ENCODE measurements at regions not wholly inside any gene's neighbourhood (a gene's known extent, or its start where the extent isn't known, plus 50 kb on each side); places are given as distances from the start of the nearest gene placed in this dataset.

- DNase-seq (ENCODE audit: extremely low read depth in 1 of 2, low read depth in 1 of 2) = no peak
These were observed 2092.4 kb upstream of the TENM3 start for GRCh38 chr4:180150818-180151217.

GRCh38 chr4:180152831-180153230, 2090.4 kb upstream of the TENM3 start:
- no peak for DNase-seq (ENCODE audit: extremely low read depth in 1 of 2, low read depth in 1 of 2)

GRCh38 chr4:180153587-180153986, 2089.6 kb upstream of the TENM3 start:
- DNase-seq (ENCODE audit: extremely low read depth in 1 of 2, low read depth in 1 of 2) = no peak

DNA sequence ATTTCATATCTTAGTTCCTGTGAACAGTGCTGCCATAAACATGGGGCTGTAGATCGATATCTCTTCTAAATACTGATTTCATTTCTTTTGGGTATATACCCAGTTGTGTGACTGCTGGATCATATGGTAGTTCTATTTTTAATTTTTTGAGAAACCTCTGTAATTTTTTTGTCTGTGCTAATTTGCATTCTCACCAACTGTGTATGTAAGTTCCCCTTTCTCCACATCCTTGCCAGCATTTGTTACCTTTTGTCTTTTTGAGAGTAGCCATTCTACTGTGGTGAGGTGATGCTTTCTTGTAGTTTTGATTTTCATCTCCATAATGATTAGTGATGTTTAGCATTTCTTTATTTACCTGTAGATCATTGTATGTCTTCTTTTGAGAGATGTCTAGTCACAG, 2086.5 kb upstream of the TENM3 start:
- DNase-seq (ENCODE audit: extremely low read depth in 1 of 2, low read depth in 1 of 2) = no peak

DNA sequence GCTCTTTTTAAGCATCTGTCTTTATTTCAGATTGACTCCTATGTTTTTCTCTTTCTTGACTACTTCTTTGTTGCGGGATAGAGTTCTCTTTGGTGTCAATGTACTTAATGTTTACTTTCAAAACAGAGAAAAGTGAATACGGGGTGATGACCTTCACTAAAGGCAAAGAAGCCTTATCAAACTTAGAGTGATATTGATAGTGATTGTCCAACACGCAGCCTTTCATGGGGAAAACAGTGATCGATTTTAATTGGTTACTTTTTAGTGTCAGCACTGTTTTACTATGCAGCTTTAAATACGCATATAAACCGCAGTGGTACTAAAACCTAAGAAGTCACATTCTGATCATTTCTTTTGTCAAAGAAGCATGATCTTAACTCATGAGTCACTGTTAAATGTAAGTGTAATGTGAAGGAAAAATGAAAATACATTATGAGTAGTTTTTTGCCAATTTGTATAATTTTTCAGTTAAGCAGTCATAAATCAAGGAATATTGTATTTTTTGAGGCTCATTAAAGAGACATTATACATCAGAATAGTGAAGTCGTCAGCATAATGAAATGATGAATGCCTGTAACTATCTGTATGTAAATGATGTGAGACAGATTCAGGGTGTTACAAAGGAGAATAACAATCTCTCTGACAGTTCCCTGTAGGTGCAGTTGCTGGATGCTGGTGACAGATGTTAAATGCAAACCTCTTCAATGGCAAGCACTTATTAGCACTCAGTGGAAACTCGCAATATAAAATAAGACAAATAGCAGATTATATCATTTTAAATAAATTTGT, 2082.8 kb upstream of the TENM3 start:
- DNase-seq (ENCODE audit: extremely low read depth in 1 of 2, low read depth in 1 of 2) = no peak

DNA sequence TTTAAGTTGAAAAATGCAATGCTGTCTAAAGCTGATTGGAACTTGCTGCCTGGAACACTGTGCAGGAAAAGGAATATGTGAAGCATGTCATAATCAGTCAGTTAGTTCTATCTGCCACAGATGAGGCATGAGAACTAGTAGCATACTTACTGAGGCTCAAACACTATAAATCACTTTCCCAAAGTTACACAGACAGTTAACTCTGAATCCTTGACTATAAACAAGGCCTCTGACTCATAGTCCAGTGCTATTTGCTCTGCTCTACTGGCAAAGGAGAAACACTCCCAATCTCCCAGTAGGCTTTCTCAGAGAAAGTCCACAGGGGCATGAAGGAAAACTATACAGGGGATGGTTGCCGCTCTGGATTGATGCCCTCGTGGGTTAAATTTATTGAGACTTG, 2078.4 kb upstream of the TENM3 start:
- no peak for DNase-seq (ENCODE audit: extremely low read depth in 1 of 2, low read depth in 1 of 2)

- no peak for DNase-seq (ENCODE audit: extremely low read depth in 1 of 2, low read depth in 1 of 2)
These were observed 2073.8 kb upstream of the TENM3 start for GRCh38 chr4:180169394-180169793.

DNA sequence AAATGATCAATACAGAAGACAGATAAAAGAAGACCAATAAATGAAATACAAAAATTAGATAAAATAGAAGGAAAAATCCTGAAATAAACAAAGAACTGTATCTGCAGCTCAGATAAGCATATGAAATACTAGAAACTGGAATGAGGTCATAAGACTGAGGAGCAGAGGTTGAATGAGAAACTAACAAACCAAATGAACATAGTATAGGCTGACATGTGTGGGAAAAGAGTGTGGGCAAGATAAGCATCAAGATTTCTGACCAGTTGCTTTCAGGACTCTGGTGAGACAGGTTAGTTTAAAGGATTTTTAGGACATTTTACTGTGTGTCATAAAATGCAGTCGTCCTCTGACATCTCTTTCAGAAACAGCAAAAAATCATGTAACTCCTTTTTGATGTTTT, 2073.2 kb upstream of the TENM3 start:
- DNase-seq (ENCODE audit: extremely low read depth in 1 of 2, low read depth in 1 of 2) = no peak

- DNase-seq (ENCODE audit: extremely low read depth in 1 of 2, low read depth in 1 of 2) = no peak
These were observed 2064.1 kb upstream of the TENM3 start for GRCh38 chr4:180179146-180179545.

DNA sequence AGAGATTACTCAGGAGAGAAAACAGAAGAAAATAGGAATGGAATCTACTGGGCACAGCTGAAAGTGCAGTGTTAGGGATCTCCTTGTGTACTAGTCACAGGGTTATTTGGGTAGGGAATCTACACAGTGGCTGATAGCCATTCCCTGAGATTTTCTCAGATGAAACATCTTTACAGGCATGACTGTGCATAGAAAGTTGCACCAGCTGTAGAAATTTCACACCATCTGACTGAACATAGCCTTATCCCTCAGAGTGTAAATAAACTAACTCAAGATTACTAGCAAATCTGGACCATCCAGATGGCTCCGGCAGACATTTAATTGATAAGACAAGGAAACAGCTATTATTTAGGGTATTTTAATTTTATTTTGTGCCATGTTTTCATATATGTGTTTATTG, 2053.5 kb upstream of the TENM3 start:
- DNase-seq (ENCODE audit: extremely low read depth in 1 of 2, low read depth in 1 of 2) = no peak

GRCh38 chr4:180190382-180190781, 2052.8 kb upstream of the TENM3 start:
- DNase-seq (ENCODE audit: extremely low read depth in 1 of 2, low read depth in 1 of 2) = no peak

DNA sequence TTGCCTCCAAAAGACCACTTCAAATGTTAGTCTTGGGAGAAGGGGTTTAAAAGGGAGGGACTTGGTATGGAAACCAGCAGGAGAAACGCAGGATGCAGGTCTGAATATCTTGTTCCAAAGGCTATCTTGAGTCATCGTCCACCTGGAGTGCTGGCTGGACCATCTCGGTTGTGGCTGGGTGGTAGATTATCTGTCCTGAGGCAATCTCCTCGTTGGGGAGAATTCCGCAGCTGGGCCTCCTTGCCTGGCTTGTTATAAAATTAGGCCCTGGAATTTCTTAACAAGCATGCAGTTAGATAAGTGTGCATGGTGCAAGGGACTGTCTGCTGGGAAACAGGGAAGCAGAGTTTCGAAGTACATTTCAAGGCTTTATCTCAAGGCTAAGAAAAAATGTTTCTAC, 2045.7 kb upstream of the TENM3 start:
- no peak for DNase-seq (ENCODE audit: extremely low read depth in 1 of 2, low read depth in 1 of 2)

- no peak for DNase-seq (ENCODE audit: extremely low read depth in 1 of 2, low read depth in 1 of 2)
These were observed 2039.9 kb upstream of the TENM3 start for GRCh38 chr4:180203349-180203748.

DNA sequence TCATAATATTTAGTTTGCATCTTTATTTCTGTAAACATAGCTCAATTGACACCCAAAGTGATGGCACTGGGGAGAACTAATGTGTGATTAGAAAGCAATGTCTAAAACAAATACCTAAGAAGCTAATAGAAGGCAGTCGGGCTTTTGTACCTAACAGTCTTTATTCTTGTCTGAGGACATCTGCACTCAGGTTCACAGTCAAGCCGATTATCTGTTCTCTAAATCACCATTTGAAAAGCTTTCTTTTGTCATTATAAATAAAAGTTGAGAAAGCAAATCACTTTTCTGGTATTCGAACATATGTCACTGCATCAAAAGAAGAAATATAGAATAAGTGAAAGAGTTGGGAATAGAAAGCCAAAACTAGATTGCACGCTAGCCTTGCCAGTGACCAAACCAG, 2037.9 kb upstream of the TENM3 start:
- DNase-seq (ENCODE audit: extremely low read depth in 1 of 2, low read depth in 1 of 2) = no peak

GRCh38 chr4:180207921-180208320, 2035.3 kb upstream of the TENM3 start:
- DNase-seq (ENCODE audit: extremely low read depth in 1 of 2, low read depth in 1 of 2) = no peak

DNA sequence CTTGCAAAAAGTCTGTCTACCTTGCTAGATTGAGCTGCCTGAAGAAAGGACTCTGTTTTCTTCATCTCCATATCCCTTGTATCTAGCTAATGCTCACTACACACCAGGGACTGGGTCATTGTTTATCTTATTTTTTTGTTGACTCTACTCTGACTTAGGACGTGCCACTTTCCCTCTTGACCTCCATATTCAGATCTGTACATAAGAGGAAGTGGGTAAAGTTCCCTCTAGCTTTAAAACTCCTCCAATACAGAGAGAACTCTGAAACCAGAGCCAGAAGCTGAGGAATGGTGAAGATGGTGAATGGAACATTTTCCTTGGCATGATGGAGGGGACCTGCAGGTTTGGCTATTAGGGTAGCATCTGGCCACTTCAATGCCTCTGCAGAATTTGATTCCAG, 2026.1 kb upstream of the TENM3 start:
- no peak for DNase-seq (ENCODE audit: extremely low read depth in 1 of 2, low read depth in 1 of 2)

DNA sequence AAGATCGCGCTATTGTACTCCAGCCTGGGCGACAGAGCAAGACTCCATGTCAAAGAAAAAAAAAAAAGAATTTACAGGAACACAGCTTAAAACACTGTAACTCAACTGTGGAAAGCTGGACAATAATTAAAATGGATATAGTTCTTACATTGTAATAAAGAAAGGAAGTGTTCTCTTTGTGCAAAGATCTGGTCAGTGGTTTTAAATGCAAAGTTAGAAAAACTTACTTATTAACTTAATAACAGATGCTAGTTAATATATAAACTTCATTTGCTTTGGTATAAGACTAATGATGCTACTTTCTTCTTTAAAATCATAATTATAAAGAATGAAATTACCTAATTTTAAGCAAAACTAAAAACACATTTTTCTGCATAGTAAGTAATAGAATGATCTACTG, 2024.1 kb upstream of the TENM3 start:
- DNase-seq (ENCODE audit: extremely low read depth in 1 of 2, low read depth in 1 of 2) = no peak

DNA sequence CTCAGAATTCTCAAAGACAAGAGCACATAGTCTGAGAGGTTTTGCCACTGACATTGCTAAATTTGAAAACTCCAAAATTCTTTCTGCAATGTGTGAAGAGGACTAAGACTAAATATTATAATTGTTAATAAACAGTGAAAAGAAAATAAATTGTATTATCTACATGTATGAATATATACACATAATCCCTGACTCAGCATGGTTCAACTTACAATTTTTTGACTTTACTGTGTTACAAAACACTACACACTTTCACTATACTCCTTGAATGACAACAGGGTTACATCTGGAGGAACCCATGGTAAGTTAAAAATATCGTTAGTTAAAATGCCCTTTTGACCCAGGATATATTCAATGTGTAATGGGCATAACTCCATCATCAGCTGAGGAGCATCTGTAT, 2017.2 kb upstream of the TENM3 start:
- DNase-seq (ENCODE audit: extremely low read depth in 1 of 2, low read depth in 1 of 2) = no peak

DNA sequence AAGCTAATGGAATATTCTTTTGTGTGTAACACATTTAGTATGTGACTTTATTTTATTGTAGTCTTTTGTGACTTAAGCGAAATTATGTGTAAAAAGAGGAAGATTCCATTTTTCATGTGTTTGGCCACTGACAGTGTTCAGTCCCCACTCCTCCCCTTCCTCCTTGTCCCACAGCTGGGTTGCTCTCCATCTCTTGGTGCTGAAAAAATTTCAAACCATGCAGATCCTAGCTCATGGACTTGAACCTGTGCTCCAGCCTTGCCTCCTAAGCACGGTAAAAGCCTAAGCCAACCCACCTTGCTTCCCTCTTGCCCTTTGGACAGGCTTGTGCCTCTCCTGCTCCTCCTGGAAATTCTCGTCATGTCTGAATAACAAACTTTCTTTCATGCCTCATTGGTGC, 2008.5 kb upstream of the TENM3 start:
- no peak for DNase-seq (ENCODE audit: extremely low read depth in 1 of 2, low read depth in 1 of 2)

- no peak for DNase-seq (ENCODE audit: extremely low read depth in 1 of 2, low read depth in 1 of 2)
These were observed 2002.5 kb upstream of the TENM3 start for GRCh38 chr4:180240670-180241069.

DNA sequence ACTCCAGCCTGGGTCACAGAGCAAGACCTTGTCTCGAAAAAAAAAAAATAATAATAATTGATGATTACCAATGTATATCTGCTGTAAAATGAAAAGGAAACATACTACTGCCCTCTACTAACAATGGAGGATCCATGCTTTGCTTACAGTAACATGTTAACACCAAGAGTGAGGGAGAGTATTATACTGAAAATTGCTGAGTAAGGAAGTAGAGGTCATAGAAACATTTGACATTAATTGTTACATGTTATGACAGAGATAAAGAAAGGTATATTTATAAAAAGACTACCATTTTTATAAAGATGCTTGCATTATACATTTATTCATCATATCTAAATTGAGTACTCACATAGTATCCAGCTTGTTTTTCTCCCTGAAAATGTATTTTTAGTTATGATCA, 1989.8 kb upstream of the TENM3 start:
- no peak for DNase-seq (ENCODE audit: extremely low read depth in 1 of 2, low read depth in 1 of 2)

DNA sequence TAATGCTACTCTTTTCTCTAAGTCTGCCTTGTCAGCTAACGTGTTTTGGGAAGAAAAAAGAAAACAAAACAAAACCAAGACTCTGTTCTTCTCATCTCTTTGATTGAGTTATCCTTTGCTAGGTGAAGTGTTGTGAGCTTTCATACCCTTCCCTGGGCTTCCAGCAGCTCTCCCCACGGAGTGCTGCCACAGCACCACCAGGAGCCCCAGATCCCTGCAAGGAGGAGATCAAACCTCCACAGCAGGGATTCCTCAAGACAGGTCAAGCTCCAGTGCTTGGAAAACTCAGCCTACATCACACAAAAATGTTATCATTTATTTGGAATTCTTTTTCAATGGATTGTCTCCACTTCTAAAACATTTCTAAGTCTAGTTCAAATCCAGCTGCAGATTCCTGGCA, 1981.9 kb upstream of the TENM3 start:
- no peak for DNase-seq (ENCODE audit: extremely low read depth in 1 of 2, low read depth in 1 of 2)

DNA sequence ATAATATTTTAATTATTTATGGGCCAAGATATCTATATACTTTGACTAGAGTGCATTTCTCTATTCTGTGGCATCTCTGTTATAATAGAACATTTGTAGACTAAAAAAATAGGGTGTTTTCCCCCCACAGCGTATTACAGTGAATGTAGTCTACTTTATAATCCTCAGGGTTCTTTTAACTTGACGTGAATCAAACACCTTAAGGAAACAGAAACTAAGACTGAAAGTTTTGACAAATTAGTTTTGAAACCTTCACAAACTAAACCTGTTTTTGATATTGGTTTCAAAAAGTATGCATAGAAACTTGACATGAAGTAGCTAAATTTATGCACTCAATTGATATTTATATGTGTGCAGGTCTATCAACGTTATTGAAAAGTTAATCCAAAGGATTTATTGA, 1963.1 kb upstream of the TENM3 start:
- no peak for DNase-seq (ENCODE audit: extremely low read depth in 1 of 2, low read depth in 1 of 2)
